H9 (cell line): ENCODE measurements at regions not wholly inside any gene's neighbourhood (a gene's known extent, or its start where the extent isn't known, plus 50 kb on each side); places are given as distances from the start of the nearest gene placed in this dataset.

Experiments
- DNase-seq: peaks from one replicate; pipeline ENCODE4 v3.0.0-alpha.2; 2017
- H2AFZ ChIP-seq: one replicate; pipeline ENCODE4 v1.6.1; 2013; ENCODE audit warnings: mild to moderate bottlenecking, low read length, control low read depth, moderate library complexity
- H2AK5ac ChIP-seq: 2 replicates; pipeline ENCODE4 v1.6.1; 2013; ENCODE audit warnings: low read length, control low read depth, mixed read lengths; ENCODE audit not compliant: insufficient read length
- H2BK120ac ChIP-seq: one replicate; pipeline ENCODE4 v1.6.1; 2013; ENCODE audit warnings: low read depth, mild to moderate bottlenecking, low read length, control low read depth, inconsistent platforms; ENCODE audit not compliant: poor library complexity, severe bottlenecking
- H2BK12ac ChIP-seq: 2 replicates; pipeline ENCODE4 v1.6.1; 2013; ENCODE audit warnings: low read length, control low read depth, mixed read lengths, low read depth; ENCODE audit not compliant: insufficient read length
- H2BK15ac ChIP-seq: 2 replicates; pipeline ENCODE4 v1.6.1; 2013; ENCODE audit warnings: low read depth, low read length, control low read depth
- H2BK20ac ChIP-seq: one replicate; pipeline ENCODE4 v1.6.1; 2013; ENCODE audit warnings: low read depth, mild to moderate bottlenecking, low read length, control low read depth, inconsistent platforms; ENCODE audit not compliant: poor library complexity, severe bottlenecking
- H2BK5ac ChIP-seq: 2 replicates; pipeline ENCODE4 v1.6.1; 2013; ENCODE audit warnings: low read length, control low read depth, mixed read lengths; ENCODE audit not compliant: insufficient read length
- H3K14ac ChIP-seq: 2 replicates; pipeline ENCODE4 v1.6.1; 2013; ENCODE audit warnings: low read length, control low read depth; ENCODE audit not compliant: insufficient read depth
- H3K18ac ChIP-seq: 2 replicates; pipeline ENCODE4 v1.6.1; 2013; ENCODE audit warnings: low read depth, mild to moderate bottlenecking, mixed read lengths, low read length, control low read depth; ENCODE audit not compliant: insufficient read length
- H3K23ac ChIP-seq: 2 replicates; pipeline ENCODE4 v1.6.1; 2013; ENCODE audit warnings: low read length, control low read depth, mixed read lengths, low read depth; ENCODE audit not compliant: insufficient read length
- H3K23me2 ChIP-seq: 2 replicates; pipeline ENCODE4 v1.6.1; 2013; ENCODE audit warnings: low read depth, mild to moderate bottlenecking, mixed read lengths, low read length, control low read depth; ENCODE audit not compliant: insufficient read length, poor library complexity, severe bottlenecking
- H3K27ac ChIP-seq: 2 replicates; pipeline ENCODE4 v1.5.1; 2013; ENCODE audit warnings: low read length, control low read depth, mixed read lengths, low read depth; ENCODE audit not compliant: insufficient read length
- H3K27me3 ChIP-seq: 2 replicates; pipeline ENCODE4 v1.6.1; 2013; ENCODE audit warnings: low read length, control low read depth, inconsistent platforms; ENCODE audit not compliant: insufficient read depth
- H3K4ac ChIP-seq: 2 replicates; pipeline ENCODE4 v1.6.1; 2013; ENCODE audit warnings: low read depth, mild to moderate bottlenecking, control low read depth, inconsistent platforms, low read length, moderate library complexity
- H3K4me1 ChIP-seq: 2 replicates; pipeline ENCODE4 v1.6.1; 2013; ENCODE audit warnings: low read length, control low read depth, inconsistent platforms; ENCODE audit not compliant: insufficient read depth
- H3K4me2 ChIP-seq: 2 replicates; pipeline ENCODE4 v1.6.1; 2013; ENCODE audit warnings: low read length, control low read depth, mixed read lengths; ENCODE audit not compliant: insufficient read length, insufficient read depth
- H3K56ac ChIP-seq: 2 replicates; pipeline ENCODE4 v1.6.1; 2013; ENCODE audit warnings: low read depth, mild to moderate bottlenecking, mixed read lengths, low read length, control low read depth; ENCODE audit not compliant: insufficient read length
- H3K79me1 ChIP-seq: 2 replicates; pipeline ENCODE4 v1.6.1; 2013; ENCODE audit warnings: low read depth, mild to moderate bottlenecking, moderate library complexity, low read length, control low read depth, inconsistent platforms; ENCODE audit not compliant: insufficient read depth, poor library complexity, severe bottlenecking
- H3K79me2 ChIP-seq: 2 replicates; pipeline ENCODE4 v1.6.1; 2013; ENCODE audit warnings: low read length, control low read depth, inconsistent platforms; ENCODE audit not compliant: insufficient read depth
- H3K9ac ChIP-seq: 2 replicates; pipeline ENCODE4 v1.6.1; 2013; ENCODE audit warnings: low read length, control low read depth, mixed read lengths; ENCODE audit not compliant: insufficient read length; ENCODE audit errors: extremely low read depth
- H3K9me3 ChIP-seq: one replicate; pipeline ENCODE4 v1.6.1; 2013; ENCODE audit warnings: low read depth, low read length, inconsistent platforms; ENCODE audit not compliant: control insufficient read depth
- H3T11ph ChIP-seq: one replicate; pipeline ENCODE4 v1.6.1; 2013; ENCODE audit warnings: mild to moderate bottlenecking, low read length, control low read depth, inconsistent platforms
- H4K20me1 ChIP-seq: one replicate; pipeline ENCODE4 v1.6.1; 2013; ENCODE audit not compliant: control insufficient read depth, insufficient read length, insufficient read depth
- H4K5ac ChIP-seq: 2 replicates; pipeline ENCODE4 v1.6.1; 2013; ENCODE audit warnings: low read depth, mild to moderate bottlenecking, mixed read lengths, low read length, control low read depth; ENCODE audit not compliant: insufficient read length
- H4K8ac ChIP-seq: replicated peaks from 2 replicates; pipeline ENCODE4 v1.6.1; 2013; ENCODE audit warnings: low read length, control low read depth, mixed read lengths, low read depth; ENCODE audit not compliant: insufficient read length
- H4K91ac ChIP-seq: 2 replicates; pipeline ENCODE4 v1.6.1; 2013; ENCODE audit warnings: low read depth, mild to moderate bottlenecking, moderate library complexity, mixed read lengths, low read length, control low read depth; ENCODE audit not compliant: insufficient read length
- H3K27ac Mint-ChIP-seq, 3 experiments: 2 replicates in 2 of 3; 3 replicates in 1 of 3; pipeline ENCODE4 v1.8.0; 2020 to 2021; ENCODE audit warnings: mixed read lengths in 3 of 3, mild to moderate bottlenecking in 1 of 3, moderate library complexity in 1 of 3
- H3K27me3 Mint-ChIP-seq: 2 replicates; pipeline ENCODE4 v1.8.0; 2021; ENCODE audit warnings: low read depth, mild to moderate bottlenecking, moderate library complexity, mixed read lengths
- H3K36me3 Mint-ChIP-seq, 3 experiments: 2 replicates in 2 of 3; 3 replicates in 1 of 3; pipeline ENCODE4 v1.8.0; 2020 to 2021; ENCODE audit warnings: low read depth in 3 of 3, mixed read lengths in 3 of 3; ENCODE audit not compliant: insufficient read depth in 1 of 3
- H3K4me1 Mint-ChIP-seq, 2 experiments: 2 replicates each; pipeline ENCODE4 v1.8.0; 2020; ENCODE audit warnings: mixed read lengths in 2 of 2
- H3K4me3 Mint-ChIP-seq, 2 experiments: 2 replicates in 1 of 2; 3 replicates in 1 of 2; pipeline ENCODE4 v1.8.0; 2020 to 2021; ENCODE audit warnings: mild to moderate bottlenecking in 2 of 2, mixed read lengths in 2 of 2, moderate library complexity in 1 of 2
- H3K9me3 Mint-ChIP-seq, 2 experiments: 2 replicates in 1 of 2; 3 replicates in 1 of 2; pipeline ENCODE4 v1.8.0; 2020; ENCODE audit warnings: mild to moderate bottlenecking in 2 of 2, mixed read lengths in 2 of 2, moderate library complexity in 1 of 2
- WGBS: extraction: QIAGEN DNeasy Blood & Tissue Kit; methylation state at CpG from one replicate; pipeline ENCODE4 v1.1.7; 2013; ENCODE audit warnings: missing lambda C conversion rate, low lambda C conversion rate, mixed read lengths; ENCODE audit not compliant: insufficient read length; ENCODE audit errors: extremely low coverage; 5-methylcytosine and 5-hydroxymethylcytosine counted together
- TF ChIP-seq, protein P1 (sequence below): fragments of 200-600 bp; sonication (generic); conservative IDR thresholded peaks from 3 replicates; pipeline ENCODE4 v1.8.0; 2021; ENCODE audit warnings: antibody characterized with exemption, mild to moderate bottlenecking

DNA sequence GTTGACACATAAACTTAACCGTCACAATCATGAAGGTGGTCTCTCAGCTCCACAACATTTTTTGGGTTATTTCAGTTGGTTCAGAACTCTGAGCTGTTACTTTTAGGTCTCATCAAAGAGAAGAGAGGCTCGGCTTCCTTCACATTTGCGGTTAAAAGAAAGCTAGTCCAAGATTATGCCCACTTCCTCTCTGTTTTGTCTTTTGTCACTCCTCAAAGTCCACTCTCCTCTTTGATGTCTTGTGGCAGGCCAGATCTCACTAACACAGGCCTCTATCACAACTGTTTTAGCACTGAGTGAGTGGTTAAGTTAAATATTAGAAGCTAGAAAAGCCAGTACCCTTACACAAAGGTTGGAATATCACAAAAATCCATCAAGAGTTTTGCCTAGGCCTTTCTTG is 195.7 kb downstream of the FCRL5 start:
- Mint-ChIP-seq H3K9me3 (peaks cover 0 to 1% of the 10 kb centered on the region in 2 experiments; a peak in 2 of 5 replicates), H3K4me3 (no peak overlapping the region), H3K36me3 (0 out of 7 replicates have a peak, but pooled peaks cover 0 to 2% (median 0%) of the 10 kb centered on the region in 3 experiments), H3K4me1 (peaks cover 7 to 10% of the 10 kb centered on the region in 2 experiments; a peak in 3 of 4 replicates), H3K27ac (no peak overlapping the region), H3K27me3 (peaks cover 8% of the 10 kb centered on the region)
- H3K9me3 ChIP-seq = no peaks in the 10 kb centered on the region
- H3K4ac ChIP-seq = no peak overlapping the region
- H3K4me1 ChIP-seq = no peaks in the 10 kb centered on the region
- H3K56ac ChIP-seq = no peak overlapping the region
- H3K14ac ChIP-seq = no peak overlapping the region
- no peak overlapping the region for H3K27ac ChIP-seq
- no peak overlapping the region for H2AFZ ChIP-seq
- no peaks in the 10 kb centered on the region for H3K79me1 ChIP-seq
- H4K8ac ChIP-seq = no peak overlapping the region
- H2BK5ac ChIP-seq = no peak overlapping the region
- no peak for DNase-seq
- H3T11ph ChIP-seq = no peak overlapping the region
- no peak overlapping the region for H3K23ac ChIP-seq
- WGBS = no CpG with 5 or more reads among the region's 3 CpGs
- no peak overlapping the region for H2AK5ac ChIP-seq
- H2BK20ac ChIP-seq = no peak overlapping the region
- no peak overlapping the region for H4K5ac ChIP-seq
- H4K20me1 ChIP-seq = no peaks in the 10 kb centered on the region
- H3K18ac ChIP-seq = no peak overlapping the region
- H3K79me2 ChIP-seq = no peaks in the 10 kb centered on the region
- H4K91ac ChIP-seq = no peak overlapping the region
- H3K4me2 ChIP-seq = no peak overlapping the region
- no peak overlapping the region for H2BK120ac ChIP-seq
- no peak overlapping the region for H2BK15ac ChIP-seq
- no peak overlapping the region for H3K9ac ChIP-seq
- TF ChIP-seq, protein P1, sequence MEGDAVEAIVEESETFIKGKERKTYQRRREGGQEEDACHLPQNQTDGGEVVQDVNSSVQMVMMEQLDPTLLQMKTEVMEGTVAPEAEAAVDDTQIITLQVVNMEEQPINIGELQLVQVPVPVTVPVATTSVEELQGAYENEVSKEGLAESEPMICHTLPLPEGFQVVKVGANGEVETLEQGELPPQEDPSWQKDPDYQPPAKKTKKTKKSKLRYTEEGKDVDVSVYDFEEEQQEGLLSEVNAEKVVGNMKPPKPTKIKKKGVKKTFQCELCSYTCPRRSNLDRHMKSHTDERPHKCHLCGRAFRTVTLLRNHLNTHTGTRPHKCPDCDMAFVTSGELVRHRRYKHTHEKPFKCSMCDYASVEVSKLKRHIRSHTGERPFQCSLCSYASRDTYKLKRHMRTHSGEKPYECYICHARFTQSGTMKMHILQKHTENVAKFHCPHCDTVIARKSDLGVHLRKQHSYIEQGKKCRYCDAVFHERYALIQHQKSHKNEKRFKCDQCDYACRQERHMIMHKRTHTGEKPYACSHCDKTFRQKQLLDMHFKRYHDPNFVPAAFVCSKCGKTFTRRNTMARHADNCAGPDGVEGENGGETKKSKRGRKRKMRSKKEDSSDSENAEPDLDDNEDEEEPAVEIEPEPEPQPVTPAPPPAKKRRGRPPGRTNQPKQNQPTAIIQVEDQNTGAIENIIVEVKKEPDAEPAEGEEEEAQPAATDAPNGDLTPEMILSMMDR = no peak
- H2BK12ac ChIP-seq = no peak overlapping the region
- no peaks in the 10 kb centered on the region for H3K23me2 ChIP-seq
- no peaks in the 10 kb centered on the region for H3K27me3 ChIP-seq
